SK-N-SH treated with all-trans-retinoic acid at 6 μM for 48 hours (cell line): ENCODE measurements at regions not wholly inside any gene's neighbourhood (a gene's known extent, or its start where the extent isn't known, plus 50 kb on each side); places are given as distances from the start of the nearest gene placed in this dataset.

Experiments used
- ATAC-seq: fragments of 200-7000 bp; cut with Tn5 transposase; 3 replicates; pipeline ENCODE4 v1.9.1; 2020; ENCODE audit warnings: mild to moderate bottlenecking, moderate library complexity
- ARNTL ChIP-seq: fragments of 450-650 bp; formaldehyde crosslinking; IDR thresholded peaks from 2 replicates; pipeline ENCODE4 v1.5.0; 2020; ENCODE audit warnings: low read depth, mild to moderate bottlenecking, moderate library complexity, borderline replicate concordance
- BACH2 ChIP-seq: fragments of 250-450 bp; sonication (Bioruptor Pico); IDR thresholded peaks from 2 replicates; pipeline ENCODE4 v1.9.0; 2021; ENCODE audit warnings: mild to moderate bottlenecking, borderline replicate concordance
- CREB5 ChIP-seq: fragments of 250-450 bp; sonication (Bioruptor Pico); IDR thresholded peaks from 2 replicates; pipeline ENCODE4 v1.5.1; 2020; ENCODE audit warnings: low read depth, mild to moderate bottlenecking, moderate library complexity
- CSDC2 ChIP-seq: fragments of 250-450 bp; sonication (Bioruptor Pico); IDR thresholded peaks from 2 replicates; pipeline ENCODE4 v1.5.0; 2020; ENCODE audit warnings: mild to moderate bottlenecking, moderate library complexity
- CSRNP3 ChIP-seq: fragments of 250-450 bp; sonication (Bioruptor Pico); IDR thresholded peaks from 2 replicates; pipeline ENCODE4 v1.5.1; 2021; ENCODE audit warnings: mild to moderate bottlenecking, moderate library complexity
- ESRRG ChIP-seq: fragments of 250-450 bp; sonication (Bioruptor Pico); IDR thresholded peaks from 2 replicates; pipeline ENCODE4 v1.6.1; 2021; ENCODE audit warnings: mild to moderate bottlenecking
- GLIS3 ChIP-seq: fragments of 250-450 bp; sonication (Bioruptor Pico); IDR thresholded peaks from 2 replicates; pipeline ENCODE4 v1.5.0; 2020; ENCODE audit warnings: mild to moderate bottlenecking, moderate library complexity
- ISL1 ChIP-seq: fragments of 250-450 bp; sonication (Bioruptor Pico); IDR thresholded peaks from 2 replicates; pipeline ENCODE4 v2.1.2; 2022; ENCODE audit warnings: mild to moderate bottlenecking, moderate library complexity
- OSR1 ChIP-seq: fragments of 250-450 bp; sonication (Bioruptor Pico); IDR thresholded peaks from 2 replicates; pipeline ENCODE4 v1.8.0; 2022; ENCODE audit warnings: moderate library complexity, mild to moderate bottlenecking, inconsistent platforms
- PATZ1 ChIP-seq: fragments of 250-450 bp; sonication (Bioruptor Pico); IDR thresholded peaks from 2 replicates; pipeline ENCODE4 v1.8.0; 2020; ENCODE audit warnings: mild to moderate bottlenecking, moderate library complexity, borderline replicate concordance
- POU6F1 ChIP-seq: fragments of 250-450 bp; sonication (Bioruptor Pico); IDR thresholded peaks from 2 replicates; pipeline ENCODE4 v1.8.0; 2021; ENCODE audit warnings: low read depth, mild to moderate bottlenecking, moderate library complexity, borderline replicate concordance
- PPARA ChIP-seq: fragments of 250-450 bp; sonication (Bioruptor Pico); IDR thresholded peaks from 2 replicates; pipeline ENCODE4 v1.5.0; 2020; ENCODE audit warnings: mild to moderate bottlenecking, borderline replicate concordance
- RARB ChIP-seq: fragments of 250-450 bp; sonication (Bioruptor Pico); IDR thresholded peaks from 2 replicates; pipeline ENCODE4 v1.8.0; 2021; ENCODE audit warnings: mild to moderate bottlenecking, moderate library complexity
- SNAI2 ChIP-seq: fragments of 250-450 bp; sonication (Bioruptor Pico); IDR thresholded peaks from 2 replicates; pipeline ENCODE4 v1.5.0; 2020; ENCODE audit warnings: mild to moderate bottlenecking, moderate library complexity
- TCF4 ChIP-seq: fragments of 250-450 bp; sonication (Bioruptor Pico); IDR thresholded peaks from 2 replicates; pipeline ENCODE4 v1.8.0; 2021; ENCODE audit warnings: mild to moderate bottlenecking, moderate library complexity, borderline replicate concordance
- TOX ChIP-seq: fragments of 250-450 bp; sonication (Bioruptor Pico); IDR thresholded peaks from 2 replicates; pipeline ENCODE4 v1.8.0; 2021; ENCODE audit warnings: mild to moderate bottlenecking, moderate library complexity, borderline replicate concordance
- TSHZ2 ChIP-seq: fragments of 250-450 bp; sonication (Bioruptor Pico); IDR thresholded peaks from 2 replicates; pipeline ENCODE4 v1.5.0; 2020; ENCODE audit warnings: mild to moderate bottlenecking, moderate library complexity
- ZC3H10 ChIP-seq: fragments of 250-450 bp; sonication (Bioruptor Pico); IDR thresholded peaks from 2 replicates; pipeline ENCODE4 v1.5.1; 2021; ENCODE audit warnings: mild to moderate bottlenecking, moderate library complexity
- ZFP3 ChIP-seq: fragments of 250-450 bp; sonication (Bioruptor Pico); IDR thresholded peaks from 2 replicates; pipeline ENCODE4 v1.5.0; 2020; ENCODE audit warnings: mild to moderate bottlenecking, moderate library complexity
- ZFP30 ChIP-seq: fragments of 450-650 bp; formaldehyde crosslinking; IDR thresholded peaks from 2 replicates; pipeline ENCODE4 v1.5.0; 2022; ENCODE audit warnings: mild to moderate bottlenecking, moderate library complexity
- ZNF565 ChIP-seq: fragments of 450-650 bp; formaldehyde crosslinking; conservative IDR thresholded peaks from 2 replicates; pipeline ENCODE4 v1.5.0; 2020; ENCODE audit warnings: low read depth, mild to moderate bottlenecking, moderate library complexity
- ZNF8 ChIP-seq: fragments of 450-650 bp; formaldehyde crosslinking; IDR thresholded peaks from 2 replicates; pipeline ENCODE4 v1.5.0; 2020; ENCODE audit warnings: mild to moderate bottlenecking, moderate library complexity

GRCh38 chrX:39532761-39533160 is 565.0 kb downstream of the BCOR start:
- TF ChIP-seq TSHZ2 (CRISPR knock-in tag) = no peak
- no peak for TF ChIP-seq BACH2 (CRISPR knock-in tag)
- no peak for ATAC-seq

- TF ChIP-seq POU6F1 (CRISPR knock-in tag) = no peak
- no peak for TF ChIP-seq TOX (CRISPR knock-in tag)
- no peak for TF ChIP-seq ZFP30 (CRISPR knock-in tag)
- TF ChIP-seq BACH2 (CRISPR knock-in tag) = no peak
- no peak for TF ChIP-seq RARB
- TF ChIP-seq ZFP3 (CRISPR knock-in tag) = no peak
- no peak for TF ChIP-seq PATZ1 (CRISPR knock-in tag)
- no peak for TF ChIP-seq CREB5 (CRISPR knock-in tag)
- TF ChIP-seq CSDC2 = no peak
- TF ChIP-seq ZC3H10 (CRISPR knock-in tag) = no peak
- TF ChIP-seq SNAI2 (CRISPR knock-in tag) = no peak
- TF ChIP-seq PPARA (CRISPR knock-in tag) = no peak
- TF ChIP-seq CSRNP3 (CRISPR knock-in tag) = no peak
- no peak for TF ChIP-seq ISL1 (CRISPR knock-in tag)
- TF ChIP-seq GLIS3 (CRISPR knock-in tag) = no peak
- TF ChIP-seq ARNTL = no peak
- no peak for TF ChIP-seq TCF4 (CRISPR knock-in tag)
- no peak for ATAC-seq
Observed at GRCh38 chrX:39534949-39535348, 562.8 kb downstream of the BCOR start.

GRCh38 chrX:39536211-39536610 is 561.5 kb downstream of the BCOR start:
- ATAC-seq = no peak
- TF ChIP-seq TCF4 (CRISPR knock-in tag) = no peak
- TF ChIP-seq ZC3H10 (CRISPR knock-in tag) = no peak
- no peak for TF ChIP-seq ZFP30 (CRISPR knock-in tag)
- no peak for TF ChIP-seq CSDC2
- no peak for TF ChIP-seq CSRNP3 (CRISPR knock-in tag)
- no peak for TF ChIP-seq ISL1 (CRISPR knock-in tag)
- TF ChIP-seq RARB = no peak
- TF ChIP-seq TOX (CRISPR knock-in tag) = no peak
- no peak for TF ChIP-seq ZNF8 (CRISPR knock-in tag)
- no peak for TF ChIP-seq PATZ1 (CRISPR knock-in tag)
- TF ChIP-seq ESRRG (CRISPR knock-in tag) = no peak
- no peak for TF ChIP-seq ZFP3 (CRISPR knock-in tag)
- no peak for TF ChIP-seq OSR1 (CRISPR knock-in tag)
- no peak for TF ChIP-seq ARNTL
- no peak for TF ChIP-seq POU6F1 (CRISPR knock-in tag)
- no peak for TF ChIP-seq PPARA (CRISPR knock-in tag)
- no peak for TF ChIP-seq GLIS3 (CRISPR knock-in tag)
- TF ChIP-seq BACH2 (CRISPR knock-in tag) = no peak
- TF ChIP-seq ZNF565 (CRISPR knock-in tag) = no peak
